GM12892 (cell line): ENCODE measurements at regions not wholly inside any gene's neighbourhood (a gene's known extent, or its start where the extent isn't known, plus 50 kb on each side); places are given as distances from the start of the nearest gene placed in this dataset.

Source experiments
- DNase-seq: peaks from one replicate; pipeline ENCODE4 v3.0.0; 2011; ENCODE audit not compliant: insufficient read length
- FAIRE-seq: peaks from 2 replicates; lab custom pipeline; 2011; peaks lifted over from hg19 to GRCh38; lab: Jason Lieb, UNC
- POLR2A ChIP-seq: IDR thresholded peaks from 2 replicates; pipeline ENCODE4 v1.6.1; 2011; ENCODE audit warnings: low read depth, low read length, control low read depth
- POLR2AphosphoS5 ChIP-seq: IDR thresholded peaks from 2 replicates; pipeline ENCODE4 v1.6.1; 2011; ENCODE audit warnings: low read depth, low read length, control low read depth
- TAF1 ChIP-seq: IDR thresholded peaks from 2 replicates; pipeline ENCODE4 v1.6.1; 2011; ENCODE audit warnings: low read depth, mild to moderate bottlenecking, control low read depth, low read length, borderline replicate concordance

- FAIRE-seq (no peak), DNase-seq (no peak)
- TF ChIP-seq POLR2AphosphoS5 (no peak), POLR2A (no peak), TAF1 (no peak)
Observed at GRCh38 chr2:133755480-133756300, 187.4 kb upstream of the NCKAP5 start.

GRCh38 chr2:133756833-133757232 is 188.6 kb upstream of the NCKAP5 start:
- no peak for DNase-seq
- no peak for FAIRE-seq
- TF ChIP-seq POLR2A, result no peak
- no peak for TF ChIP-seq POLR2AphosphoS5
- no peak for TF ChIP-seq TAF1

GRCh38 chr2:133760376-133760775 is 192.1 kb upstream of the NCKAP5 start:
- TF ChIP-seq POLR2AphosphoS5 (no peak), TAF1 (no peak), POLR2A (no peak)
- no peak for FAIRE-seq
- no peak for DNase-seq

GRCh38 chr2:133765658-133766057 is 197.4 kb upstream of the NCKAP5 start:
- TF ChIP-seq TAF1 (no peak), POLR2A (no peak), POLR2AphosphoS5 (no peak)
- FAIRE-seq, result no peak
- DNase-seq, result no peak

DNA sequence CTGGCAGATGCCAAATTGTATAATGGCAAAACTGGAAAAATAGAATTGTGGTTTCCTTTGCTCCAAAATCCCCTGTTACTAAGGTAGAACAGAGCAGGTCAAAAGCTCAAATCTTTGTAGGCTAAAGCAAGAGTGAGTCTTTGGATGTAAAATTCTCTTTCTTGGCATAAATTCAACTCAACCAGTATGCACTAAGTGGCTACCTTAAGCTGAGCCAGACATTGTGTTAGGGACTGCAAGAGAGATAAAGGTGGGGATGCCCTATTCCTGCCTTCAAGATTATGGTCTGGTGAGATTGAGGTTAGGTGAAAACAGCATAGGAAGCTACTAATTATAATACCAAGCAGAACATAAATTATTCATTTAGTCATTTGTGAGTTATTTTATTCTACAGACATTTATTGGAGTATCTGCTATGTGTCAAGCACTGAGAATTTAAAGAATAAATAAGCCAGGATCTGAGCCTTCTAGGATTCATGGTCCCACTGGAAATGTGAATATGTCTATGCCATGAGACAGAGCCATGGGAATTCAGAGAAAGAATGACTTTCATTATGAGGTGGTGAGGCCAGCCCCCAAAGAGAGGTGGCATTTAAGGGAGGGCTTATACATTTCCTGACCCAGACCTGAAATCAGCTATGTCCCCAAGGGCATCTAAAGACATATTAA is 198.0 kb upstream of the NCKAP5 start:
- DNase-seq (no peak), FAIRE-seq (no peak)
- no peak for TF ChIP-seq POLR2A
- no peak for TF ChIP-seq POLR2AphosphoS5
- no peak for TF ChIP-seq TAF1

- FAIRE-seq (no peak), DNase-seq (no peak)
- TF ChIP-seq TAF1 (no peak), POLR2AphosphoS5 (no peak), POLR2A (no peak)
Observed at GRCh38 chr2:133768256-133768655, 200.0 kb upstream of the NCKAP5 start.

GRCh38 chr2:133768658-133769435 is 200.6 kb upstream of the NCKAP5 start:
- FAIRE-seq (no peak), DNase-seq (no peak)
- no peak for TF ChIP-seq TAF1
- TF ChIP-seq POLR2A, result no peak
- TF ChIP-seq POLR2AphosphoS5, result no peak

DNA sequence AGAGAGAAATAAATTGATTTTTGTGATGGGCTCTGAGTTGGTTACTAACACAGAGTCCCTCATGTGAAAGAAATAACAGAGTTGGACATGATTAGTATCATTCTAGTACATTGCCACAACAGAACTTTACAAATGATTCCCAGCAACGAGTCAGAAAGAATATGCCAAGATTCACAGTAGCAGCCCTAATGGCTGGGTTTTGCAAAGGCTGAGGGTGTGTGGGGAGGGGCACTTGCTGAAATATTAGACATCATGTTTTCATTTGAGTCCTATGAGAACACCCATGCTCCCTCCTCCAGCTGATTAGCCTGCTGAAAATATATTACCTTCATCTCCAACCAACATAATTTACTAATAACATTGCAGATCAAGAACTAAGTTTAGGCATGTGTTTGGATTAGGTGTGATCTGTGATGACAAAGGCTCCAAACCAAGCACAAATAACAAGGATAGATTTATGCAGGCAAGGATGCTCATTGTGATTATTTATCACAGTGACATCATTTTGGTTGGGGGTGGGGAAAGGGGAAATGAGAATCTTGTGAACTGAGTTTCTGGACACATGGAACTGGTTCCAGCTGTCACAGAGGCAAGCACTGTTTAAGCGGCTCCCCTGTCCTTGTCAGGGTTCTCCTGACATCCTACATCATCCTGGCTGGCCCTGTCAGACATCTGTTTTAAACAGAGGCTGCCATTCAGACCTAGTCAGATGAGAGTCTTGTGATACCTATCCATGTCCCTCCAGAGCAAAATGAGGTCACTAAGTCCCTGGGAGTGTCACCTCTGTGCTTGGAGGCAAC is 205.8 kb upstream of the NCKAP5 start:
- TF ChIP-seq POLR2AphosphoS5, result no peak
- no peak for DNase-seq
- FAIRE-seq, result no peak

GRCh38 chr2:133774654-133775015 is 206.4 kb upstream of the NCKAP5 start:
- FAIRE-seq, result no peak
- DNase-seq, result no peak
- no peak for TF ChIP-seq POLR2AphosphoS5
- no peak for TF ChIP-seq TAF1
- TF ChIP-seq POLR2A, result no peak

DNA sequence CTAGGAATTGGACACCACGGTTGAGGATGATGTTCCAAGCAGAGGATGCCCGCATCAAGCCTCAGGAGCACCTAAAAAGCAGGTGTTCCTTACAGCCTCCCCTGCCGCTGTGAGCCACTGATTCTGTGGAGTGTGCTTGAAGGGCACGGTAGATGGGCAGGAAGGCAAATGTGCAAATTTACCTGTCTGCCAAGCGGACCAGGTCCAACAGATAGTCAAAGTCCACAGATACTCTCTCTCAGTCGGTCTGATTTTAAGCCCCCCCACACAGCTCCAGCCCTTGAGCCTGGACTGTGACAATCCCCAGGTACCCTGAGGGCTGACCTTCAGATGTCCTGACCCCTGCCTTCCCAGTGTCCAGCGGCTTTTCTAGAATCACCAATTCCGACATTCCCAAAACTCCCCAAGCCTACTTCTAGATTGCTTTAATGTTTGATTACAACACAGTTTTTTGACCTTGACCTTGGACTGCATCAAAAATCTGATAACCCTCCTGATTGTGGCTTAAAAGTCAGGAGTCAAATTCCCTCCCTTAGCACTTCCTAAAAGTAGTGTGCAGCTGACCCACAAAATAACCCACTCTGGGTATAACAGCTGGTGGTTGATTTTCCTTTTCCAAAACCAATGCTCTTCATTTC is 208.8 kb upstream of the NCKAP5 start:
- FAIRE-seq, result no peak
- TF ChIP-seq POLR2A, result no peak
- no peak for TF ChIP-seq POLR2AphosphoS5
- no peak for TF ChIP-seq TAF1
- DNase-seq, result no peak
